ENCODE measurements at regions not wholly inside any gene's neighbourhood (a gene's known extent, or its start where the extent isn't known, plus 50 kb on each side); places are given as distances from the start of the nearest gene placed in this dataset.

DNA sequence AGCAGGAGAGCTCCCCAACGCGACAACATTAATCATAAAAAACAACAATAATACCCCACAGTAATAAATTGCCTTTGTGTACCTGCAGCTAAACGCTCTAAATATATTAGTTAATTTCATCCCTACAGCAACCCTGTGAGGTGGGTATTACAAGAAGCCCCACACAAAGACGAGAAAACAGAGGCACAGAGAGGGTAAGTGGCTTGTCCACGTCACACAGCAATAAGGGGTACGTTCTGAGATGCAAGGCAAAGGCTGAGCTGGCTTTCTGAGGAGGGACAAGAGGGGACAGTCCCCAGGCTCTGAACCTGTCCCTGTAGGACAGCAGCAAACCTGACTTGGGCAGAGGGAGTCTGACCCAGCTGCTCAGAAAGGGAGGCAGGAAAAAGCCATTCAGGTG, 78.2 kb downstream of the NCOR2 start:
- TF ChIP-seq, protein P1, sequence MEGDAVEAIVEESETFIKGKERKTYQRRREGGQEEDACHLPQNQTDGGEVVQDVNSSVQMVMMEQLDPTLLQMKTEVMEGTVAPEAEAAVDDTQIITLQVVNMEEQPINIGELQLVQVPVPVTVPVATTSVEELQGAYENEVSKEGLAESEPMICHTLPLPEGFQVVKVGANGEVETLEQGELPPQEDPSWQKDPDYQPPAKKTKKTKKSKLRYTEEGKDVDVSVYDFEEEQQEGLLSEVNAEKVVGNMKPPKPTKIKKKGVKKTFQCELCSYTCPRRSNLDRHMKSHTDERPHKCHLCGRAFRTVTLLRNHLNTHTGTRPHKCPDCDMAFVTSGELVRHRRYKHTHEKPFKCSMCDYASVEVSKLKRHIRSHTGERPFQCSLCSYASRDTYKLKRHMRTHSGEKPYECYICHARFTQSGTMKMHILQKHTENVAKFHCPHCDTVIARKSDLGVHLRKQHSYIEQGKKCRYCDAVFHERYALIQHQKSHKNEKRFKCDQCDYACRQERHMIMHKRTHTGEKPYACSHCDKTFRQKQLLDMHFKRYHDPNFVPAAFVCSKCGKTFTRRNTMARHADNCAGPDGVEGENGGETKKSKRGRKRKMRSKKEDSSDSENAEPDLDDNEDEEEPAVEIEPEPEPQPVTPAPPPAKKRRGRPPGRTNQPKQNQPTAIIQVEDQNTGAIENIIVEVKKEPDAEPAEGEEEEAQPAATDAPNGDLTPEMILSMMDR (IDR thresholded peaks at IDR 0.05; ENCODE audit: unreplicated experiment), result no peak
- no peaks in the 10 kb centered on the region for H3K27me3 Mint-ChIP-seq (ENCODE audit: unreplicated experiment)
- no TSS peak for BruUV-seq (replicated peaks)
- intact Hi-C loops (cut with micrococcal nuclease; ENCODE audit: unreplicated experiment), result no loop called here
- H3K9me3 Mint-ChIP-seq (ENCODE audit: low read depth, unreplicated experiment), result no peaks in the 10 kb centered on the region
- H3K4me1 Mint-ChIP-seq (ENCODE audit: low read depth, unreplicated experiment), result peaks cover 7% of the 10 kb centered on the region
- DNase-seq, result no peak
- no peak overlapping the region for H3K27ac Mint-ChIP-seq (ENCODE audit: unreplicated experiment)
- peaks cover 75% of the 10 kb centered on the region for H3K36me3 Mint-ChIP-seq (ENCODE audit: insufficient read depth, unreplicated experiment)
- H3K4me3 Mint-ChIP-seq (ENCODE audit: low read depth, unreplicated experiment), result no peak overlapping the region
- CTCF ChIA-PET, result no interaction called here

DNA sequence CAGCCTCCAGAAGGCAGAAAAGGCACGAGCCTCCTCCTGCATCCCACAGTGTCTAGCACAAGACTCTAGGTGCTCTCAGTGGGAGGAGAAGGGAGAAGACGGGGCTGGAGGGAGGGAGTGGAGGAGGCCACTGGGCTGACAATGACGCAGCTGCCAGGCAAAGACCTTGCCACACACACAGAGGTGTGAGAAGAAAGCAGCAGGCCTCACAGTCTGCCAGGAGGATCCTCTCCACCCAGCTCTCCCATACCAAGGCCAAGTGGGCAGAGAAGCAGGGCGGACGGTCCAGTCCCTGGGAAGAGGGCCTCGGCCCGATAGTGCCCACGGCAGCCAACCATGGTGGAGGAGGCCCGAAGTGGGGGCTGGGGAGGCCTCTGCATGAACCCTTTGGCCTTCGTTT, 78.9 kb downstream of the NCOR2 start:
- Mint-ChIP-seq H3K9me3 (ENCODE audit: low read depth, unreplicated experiment) (no peaks in the 10 kb centered on the region), H3K4me3 (ENCODE audit: low read depth, unreplicated experiment) (no peak overlapping the region), H3K4me1 (ENCODE audit: low read depth, unreplicated experiment) (peaks cover 9% of the 10 kb centered on the region), H3K27ac (ENCODE audit: unreplicated experiment) (no peak overlapping the region), H3K27me3 (ENCODE audit: unreplicated experiment) (no peaks in the 10 kb centered on the region), H3K36me3 (ENCODE audit: insufficient read depth, unreplicated experiment) (peaks cover 78% of the 10 kb centered on the region)
- intact Hi-C loops (cut with micrococcal nuclease; ENCODE audit: unreplicated experiment), result no loop called here
- CTCF ChIA-PET, result no interaction called here
- no peak for DNase-seq
- TF ChIP-seq, protein P1 (IDR thresholded peaks at IDR 0.05; ENCODE audit: unreplicated experiment), result no peak
- no TSS peak for BruUV-seq (replicated peaks)

DNA sequence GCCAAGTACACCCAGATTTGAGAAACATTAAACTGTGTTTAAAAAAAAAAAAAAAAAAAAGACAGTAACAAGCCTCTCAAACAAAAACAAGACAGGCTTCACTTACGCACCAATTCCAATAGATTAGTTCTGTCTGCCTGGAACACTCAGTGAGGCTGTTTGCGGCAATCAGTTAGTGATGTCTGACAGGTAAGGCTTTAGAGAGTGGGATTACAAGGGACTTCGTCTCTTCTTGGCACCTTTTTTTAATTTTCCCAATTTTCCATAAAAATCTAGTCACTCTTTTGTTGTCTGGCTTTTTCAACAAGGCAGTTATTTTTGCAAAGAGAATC, 79.6 kb downstream of the NCOR2 start:
- no peak for DNase-seq
- Mint-ChIP-seq H3K36me3 (ENCODE audit: insufficient read depth, unreplicated experiment) (peaks cover 73% of the 10 kb centered on the region), H3K9me3 (ENCODE audit: low read depth, unreplicated experiment) (no peaks in the 10 kb centered on the region), H3K27ac (ENCODE audit: unreplicated experiment) (no peak overlapping the region), H3K4me3 (ENCODE audit: low read depth, unreplicated experiment) (no peak overlapping the region), H3K27me3 (ENCODE audit: unreplicated experiment) (no peaks in the 10 kb centered on the region), H3K4me1 (ENCODE audit: low read depth, unreplicated experiment) (peaks cover 9% of the 10 kb centered on the region)
- BruUV-seq (replicated peaks), result no TSS peak
- intact Hi-C loops (cut with micrococcal nuclease; ENCODE audit: unreplicated experiment), result no loop called here
- TF ChIP-seq, protein P1 (IDR thresholded peaks at IDR 0.05; ENCODE audit: unreplicated experiment), result no peak
- CTCF ChIA-PET, result no interaction called here

DNA sequence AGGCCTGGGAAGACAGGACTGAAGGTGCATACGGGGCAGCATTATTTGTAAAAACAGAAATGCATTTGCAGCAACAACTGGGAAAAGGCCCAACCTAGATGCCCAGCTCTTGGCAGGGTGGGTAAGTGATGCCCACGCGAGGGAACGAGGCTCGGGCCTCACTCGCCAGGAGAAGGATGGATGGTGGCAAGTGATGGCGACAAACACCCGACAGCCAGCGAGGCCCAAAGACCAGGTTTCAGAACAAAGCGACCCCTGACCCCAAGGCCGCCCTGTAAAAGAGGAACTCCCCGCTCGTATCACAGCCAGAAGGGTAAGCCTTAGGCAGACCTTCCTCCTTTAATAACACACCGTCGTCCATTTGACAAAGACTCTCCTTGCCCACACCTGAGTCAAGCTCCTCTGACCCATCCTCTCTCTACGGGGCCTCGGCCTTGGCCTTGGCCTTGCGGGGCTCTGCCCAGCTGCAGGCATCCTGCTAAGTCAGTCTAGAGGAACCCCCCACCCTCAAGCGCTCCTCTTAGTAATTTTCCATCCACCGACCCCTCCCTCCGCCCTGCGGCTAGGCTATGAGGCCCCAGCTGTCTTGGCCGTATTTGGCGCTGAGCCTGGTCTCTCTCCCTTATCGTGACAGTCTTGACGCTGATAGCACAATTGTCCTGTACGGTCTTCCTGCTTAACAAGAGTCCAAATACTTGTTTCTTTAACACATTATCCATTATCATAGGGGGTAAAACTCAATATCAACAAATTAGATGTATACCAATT, 80.2 kb downstream of the NCOR2 start:
- Mint-ChIP-seq H3K27me3 (ENCODE audit: unreplicated experiment) (no peaks in the 10 kb centered on the region), H3K27ac (ENCODE audit: unreplicated experiment) (no peak overlapping the region), H3K4me1 (ENCODE audit: low read depth, unreplicated experiment) (peaks cover 9% of the 10 kb centered on the region), H3K4me3 (ENCODE audit: low read depth, unreplicated experiment) (no peak overlapping the region), H3K9me3 (ENCODE audit: low read depth, unreplicated experiment) (no peaks in the 10 kb centered on the region), H3K36me3 (ENCODE audit: insufficient read depth, unreplicated experiment) (peaks cover 72% of the 10 kb centered on the region)
- CTCF ChIA-PET, result no interaction called here
- no TSS peak for BruUV-seq (replicated peaks)
- no peak for DNase-seq
- TF ChIP-seq, protein P1 (IDR thresholded peaks at IDR 0.05; ENCODE audit: unreplicated experiment), result no peak
- intact Hi-C loops (cut with micrococcal nuclease; ENCODE audit: unreplicated experiment), result no loop called here
